Neural cell (in vitro differentiated cells): ENCODE measurements at regions not wholly inside any gene's neighbourhood (a gene's known extent, or its start where the extent isn't known, plus 50 kb on each side); places are given as distances from the start of the nearest gene placed in this dataset.

ENCODE experiments used
- EP300 ChIP-seq: fragments of 450-650 bp; conservative IDR thresholded peaks from 2 replicates; pipeline ENCODE4 v1.6.1; 2014; ENCODE audit warnings: antibody characterized with exemption, mild to moderate bottlenecking, moderate library complexity; ENCODE audit not compliant: poor library complexity, severe bottlenecking
- POLR2AphosphoS5 ChIP-seq: IDR thresholded peaks from 2 replicates; pipeline ENCODE4 v1.6.1; 2012
- TF ChIP-seq, protein P1 (sequence below): IDR thresholded peaks from 2 replicates; pipeline ENCODE4 v1.6.1; 2012; ENCODE audit warnings: borderline replicate concordance
- TF ChIP-seq, protein P2 (sequence below): fragments of 450-650 bp; IDR thresholded peaks from 2 replicates; pipeline ENCODE4 v1.5.1; 2014; ENCODE audit warnings: antibody characterized with exemption, mild to moderate bottlenecking, moderate library complexity; ENCODE audit not compliant: poor library complexity, severe bottlenecking

DNA sequence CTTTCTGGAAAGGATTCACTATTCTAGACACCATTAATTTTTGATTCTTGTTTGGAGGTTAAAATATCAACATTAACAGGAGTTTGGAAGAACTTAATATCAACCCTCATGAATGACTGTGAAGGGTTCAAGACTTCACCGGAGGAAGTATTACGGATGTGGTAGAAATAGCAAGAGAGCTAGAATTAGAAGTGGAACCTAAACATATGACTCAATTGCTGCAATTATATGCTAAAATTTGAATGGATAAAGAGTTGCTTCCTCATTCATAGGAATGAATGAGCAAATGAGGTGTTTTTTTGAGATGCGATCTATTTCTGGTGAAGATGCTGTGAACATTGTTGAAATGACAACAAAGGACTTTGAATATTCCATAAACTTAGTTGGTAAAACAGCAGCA is 77.9 kb upstream of the TNFSF4 start:
- TF ChIP-seq, protein P1, sequence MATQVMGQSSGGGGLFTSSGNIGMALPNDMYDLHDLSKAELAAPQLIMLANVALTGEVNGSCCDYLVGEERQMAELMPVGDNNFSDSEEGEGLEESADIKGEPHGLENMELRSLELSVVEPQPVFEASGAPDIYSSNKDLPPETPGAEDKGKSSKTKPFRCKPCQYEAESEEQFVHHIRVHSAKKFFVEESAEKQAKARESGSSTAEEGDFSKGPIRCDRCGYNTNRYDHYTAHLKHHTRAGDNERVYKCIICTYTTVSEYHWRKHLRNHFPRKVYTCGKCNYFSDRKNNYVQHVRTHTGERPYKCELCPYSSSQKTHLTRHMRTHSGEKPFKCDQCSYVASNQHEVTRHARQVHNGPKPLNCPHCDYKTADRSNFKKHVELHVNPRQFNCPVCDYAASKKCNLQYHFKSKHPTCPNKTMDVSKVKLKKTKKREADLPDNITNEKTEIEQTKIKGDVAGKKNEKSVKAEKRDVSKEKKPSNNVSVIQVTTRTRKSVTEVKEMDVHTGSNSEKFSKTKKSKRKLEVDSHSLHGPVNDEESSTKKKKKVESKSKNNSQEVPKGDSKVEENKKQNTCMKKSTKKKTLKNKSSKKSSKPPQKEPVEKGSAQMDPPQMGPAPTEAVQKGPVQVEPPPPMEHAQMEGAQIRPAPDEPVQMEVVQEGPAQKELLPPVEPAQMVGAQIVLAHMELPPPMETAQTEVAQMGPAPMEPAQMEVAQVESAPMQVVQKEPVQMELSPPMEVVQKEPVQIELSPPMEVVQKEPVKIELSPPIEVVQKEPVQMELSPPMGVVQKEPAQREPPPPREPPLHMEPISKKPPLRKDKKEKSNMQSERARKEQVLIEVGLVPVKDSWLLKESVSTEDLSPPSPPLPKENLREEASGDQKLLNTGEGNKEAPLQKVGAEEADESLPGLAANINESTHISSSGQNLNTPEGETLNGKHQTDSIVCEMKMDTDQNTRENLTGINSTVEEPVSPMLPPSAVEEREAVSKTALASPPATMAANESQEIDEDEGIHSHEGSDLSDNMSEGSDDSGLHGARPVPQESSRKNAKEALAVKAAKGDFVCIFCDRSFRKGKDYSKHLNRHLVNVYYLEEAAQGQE = no peak
- TF ChIP-seq EP300 (no peak), POLR2AphosphoS5 (no peak)
- TF ChIP-seq, protein P2, sequence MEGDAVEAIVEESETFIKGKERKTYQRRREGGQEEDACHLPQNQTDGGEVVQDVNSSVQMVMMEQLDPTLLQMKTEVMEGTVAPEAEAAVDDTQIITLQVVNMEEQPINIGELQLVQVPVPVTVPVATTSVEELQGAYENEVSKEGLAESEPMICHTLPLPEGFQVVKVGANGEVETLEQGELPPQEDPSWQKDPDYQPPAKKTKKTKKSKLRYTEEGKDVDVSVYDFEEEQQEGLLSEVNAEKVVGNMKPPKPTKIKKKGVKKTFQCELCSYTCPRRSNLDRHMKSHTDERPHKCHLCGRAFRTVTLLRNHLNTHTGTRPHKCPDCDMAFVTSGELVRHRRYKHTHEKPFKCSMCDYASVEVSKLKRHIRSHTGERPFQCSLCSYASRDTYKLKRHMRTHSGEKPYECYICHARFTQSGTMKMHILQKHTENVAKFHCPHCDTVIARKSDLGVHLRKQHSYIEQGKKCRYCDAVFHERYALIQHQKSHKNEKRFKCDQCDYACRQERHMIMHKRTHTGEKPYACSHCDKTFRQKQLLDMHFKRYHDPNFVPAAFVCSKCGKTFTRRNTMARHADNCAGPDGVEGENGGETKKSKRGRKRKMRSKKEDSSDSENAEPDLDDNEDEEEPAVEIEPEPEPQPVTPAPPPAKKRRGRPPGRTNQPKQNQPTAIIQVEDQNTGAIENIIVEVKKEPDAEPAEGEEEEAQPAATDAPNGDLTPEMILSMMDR = no peak
